Uterus (tissue), 3 donors: ENCODE measurements at regions not wholly inside any gene's neighbourhood (a gene's known extent, or its start where the extent isn't known, plus 50 kb on each side); places are given as distances from the start of the nearest gene placed in this dataset.
"Not testable (repeated sequence)": the region's sequence is repeated elsewhere in the genome, so short reads cannot be mapped to it uniquely, and the experiment has no call there.

ENCODE experiments used
- DNase-seq, 2 donors: peaks; one replicate each; pipeline ENCODE4 v3.0.0-alpha.2; 2019 to 2020
- H3K27ac ChIP-seq, 2 donors: fragments of 200-600 bp; sonication (generic); 1 replicate in 1 of 2; 2 replicates in 1 of 2; pipeline ENCODE4 v1.5.1; 2016 to 2018
- H3K27me3 ChIP-seq, 2 donors: fragments of 200-600 bp; sonication (generic); one replicate each; pipeline ENCODE4 v1.5.1; 2018 to 2019; ENCODE audit warnings: control low read depth in 1 of 2
- H3K36me3 ChIP-seq, 2 donors: fragments of 200-600 bp; sonication (generic); one replicate each; pipeline ENCODE4 v1.5.1; 2019; ENCODE audit warnings: control low read depth in 1 of 2
- H3K4me1 ChIP-seq, 2 donors: fragments of 200-600 bp; sonication (generic); one replicate each; pipeline ENCODE4 v1.5.1; 2018 to 2019; ENCODE audit warnings: control low read depth in 1 of 2
- H3K4me3 ChIP-seq, 2 donors: fragments of 200-600 bp; sonication (generic); 1 replicate in 1 of 2; 2 replicates in 1 of 2; pipeline ENCODE4 v1.5.1; 2018 to 2019; ENCODE audit warnings: mild to moderate bottlenecking in 1 of 2
- H3K9me3 ChIP-seq, 2 donors: fragments of 200-600 bp; sonication (generic); one replicate each; pipeline ENCODE4 v1.5.1; 2019; ENCODE audit warnings: control low read depth in 1 of 2
- CTCF ChIP-seq, 4 experiments: fragments of 200-600 bp in 2 of 4; fragments of 450-650 bp in 2 of 4; sonication (generic) in 2 of 4; IDR thresholded peaks; one replicate each; pipeline ENCODE4 v1.5.1; 2016 to 2019; ENCODE audit warnings: antibody characterized with exemption in 4 of 4, mild to moderate bottlenecking in 2 of 4, moderate library complexity in 1 of 4
- POLR2A ChIP-seq, 2 donors: fragments of 450-650 bp; IDR thresholded peaks; one replicate each; pipeline ENCODE4 v1.6.1; 2016; ENCODE audit warnings: antibody characterized with exemption in 2 of 2, mild to moderate bottlenecking in 1 of 2, moderate library complexity in 1 of 2
- intact Hi-C: fragments of 100-400 bp; cut with DNase I; formaldehyde crosslinking; loops from one replicate; pipeline ENCODE4 v1.15.1; 2023; ENCODE audit warnings: low total_unique reads
- donor health status: DM: yes; HTN: yes; CAD: no.

DNA sequence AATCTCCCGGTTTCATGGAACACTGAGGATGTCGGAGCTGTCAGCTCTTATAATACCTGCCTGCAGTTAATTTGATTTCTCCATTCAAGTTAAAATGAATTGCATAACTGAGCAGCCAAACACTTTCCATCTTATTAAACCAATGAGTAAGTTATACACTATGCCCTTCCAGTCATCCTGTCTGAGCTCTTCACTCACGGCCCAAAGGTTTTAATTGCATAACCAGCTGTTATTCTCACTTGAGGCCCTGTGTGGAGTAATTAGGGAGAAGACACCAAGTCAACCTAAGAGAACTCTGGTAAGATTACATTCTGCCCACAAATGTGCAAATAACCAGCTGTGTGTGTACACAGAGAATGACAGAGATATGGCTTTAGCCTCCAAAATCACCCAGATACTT lies 303.5 kb downstream of the TBC1D4 start:
- no peak for DNase-seq
- intact Hi-C loops, result no loop called here
- H3K4me1 ChIP-seq, result no peaks in the 10 kb centered on the region
- no peak overlapping the region for H3K4me3 ChIP-seq
- no peak overlapping the region for H3K27ac ChIP-seq
- no peaks in the 10 kb centered on the region for H3K27me3 ChIP-seq
- TF ChIP-seq POLR2A (IDR thresholded peaks at IDR 0.05) (no peak), CTCF (IDR thresholded peaks at IDR 0.05) (no peak)
- no peaks in the 10 kb centered on the region for H3K9me3 ChIP-seq
- H3K36me3 ChIP-seq, result no peaks in the 10 kb centered on the region

GRCh38 chr13:75175575-75175974 lies 306.4 kb downstream of the TBC1D4 start:
- DNase-seq, result no peak

DNA sequence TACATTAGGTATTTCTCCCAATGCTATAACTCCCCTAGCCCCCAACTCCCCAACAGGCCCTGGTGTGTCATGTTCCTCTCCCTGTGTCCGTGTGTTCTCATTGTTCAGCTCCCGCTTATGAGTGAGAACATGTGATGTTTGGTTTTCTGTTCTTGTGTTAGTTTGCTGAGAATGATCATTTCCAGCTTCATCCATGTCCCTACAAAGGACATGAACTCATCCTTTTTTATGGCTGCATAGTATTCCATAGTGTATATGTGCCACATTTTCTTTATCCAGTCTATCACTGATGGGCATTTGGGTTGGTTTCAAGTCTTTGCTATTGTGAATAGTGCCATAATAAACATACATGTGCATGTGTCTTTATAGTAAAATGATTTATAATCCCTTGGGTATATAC lies 306.9 kb downstream of the TBC1D4 start:
- H3K27me3 ChIP-seq, H3K9me3 ChIP-seq, H3K4me1 ChIP-seq, H3K4me3 ChIP-seq, intact Hi-C loops, H3K27ac ChIP-seq, DNase-seq, H3K36me3 ChIP-seq: not testable (repeated sequence)

More at GRCh38 chr13:75175575-75175974, 306.4 kb downstream of the TBC1D4 start:
- intact Hi-C loops, result no loop called here
- TF ChIP-seq POLR2A (IDR thresholded peaks at IDR 0.05) (no peak), CTCF (IDR thresholded peaks at IDR 0.05) (no peak)
- Histone ChIP-seq H3K9me3 (no peaks in the 10 kb centered on the region), H3K36me3 (no peaks in the 10 kb centered on the region), H3K27ac (no peak overlapping the region), H3K4me3 (no peak overlapping the region), H3K4me1 (no peaks in the 10 kb centered on the region), H3K27me3 (no peaks in the 10 kb centered on the region)

DNA sequence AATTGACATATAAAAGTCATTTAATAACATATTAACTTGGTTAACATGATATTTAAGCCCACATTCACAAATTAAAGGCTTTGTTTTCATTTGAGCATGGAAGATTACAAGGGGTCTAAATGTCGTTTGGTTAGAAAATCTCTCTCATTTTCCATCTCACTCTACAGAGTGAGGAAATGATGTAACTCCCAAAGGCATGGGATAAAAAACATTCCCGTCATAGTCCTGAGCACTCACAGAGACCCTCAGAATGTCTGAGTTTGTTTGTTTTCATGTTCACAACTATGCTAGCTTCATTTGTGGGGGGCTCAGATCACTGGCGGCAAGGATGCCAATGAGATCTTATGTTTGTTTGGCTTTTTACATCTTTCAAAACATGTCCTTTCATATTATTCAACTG lies 307.5 kb downstream of the TBC1D4 start:
- DNase-seq, result no peak
- Histone ChIP-seq H3K4me1 (no peaks in the 10 kb centered on the region), H3K36me3 (no peaks in the 10 kb centered on the region), H3K27ac (no peak overlapping the region), H3K27me3 (no peaks in the 10 kb centered on the region), H3K4me3 (no peak overlapping the region), H3K9me3 (no peaks in the 10 kb centered on the region)
- intact Hi-C loops, result no loop called here
- TF ChIP-seq POLR2A (IDR thresholded peaks at IDR 0.05) (no peak), CTCF (IDR thresholded peaks at IDR 0.05) (no peak)

DNA sequence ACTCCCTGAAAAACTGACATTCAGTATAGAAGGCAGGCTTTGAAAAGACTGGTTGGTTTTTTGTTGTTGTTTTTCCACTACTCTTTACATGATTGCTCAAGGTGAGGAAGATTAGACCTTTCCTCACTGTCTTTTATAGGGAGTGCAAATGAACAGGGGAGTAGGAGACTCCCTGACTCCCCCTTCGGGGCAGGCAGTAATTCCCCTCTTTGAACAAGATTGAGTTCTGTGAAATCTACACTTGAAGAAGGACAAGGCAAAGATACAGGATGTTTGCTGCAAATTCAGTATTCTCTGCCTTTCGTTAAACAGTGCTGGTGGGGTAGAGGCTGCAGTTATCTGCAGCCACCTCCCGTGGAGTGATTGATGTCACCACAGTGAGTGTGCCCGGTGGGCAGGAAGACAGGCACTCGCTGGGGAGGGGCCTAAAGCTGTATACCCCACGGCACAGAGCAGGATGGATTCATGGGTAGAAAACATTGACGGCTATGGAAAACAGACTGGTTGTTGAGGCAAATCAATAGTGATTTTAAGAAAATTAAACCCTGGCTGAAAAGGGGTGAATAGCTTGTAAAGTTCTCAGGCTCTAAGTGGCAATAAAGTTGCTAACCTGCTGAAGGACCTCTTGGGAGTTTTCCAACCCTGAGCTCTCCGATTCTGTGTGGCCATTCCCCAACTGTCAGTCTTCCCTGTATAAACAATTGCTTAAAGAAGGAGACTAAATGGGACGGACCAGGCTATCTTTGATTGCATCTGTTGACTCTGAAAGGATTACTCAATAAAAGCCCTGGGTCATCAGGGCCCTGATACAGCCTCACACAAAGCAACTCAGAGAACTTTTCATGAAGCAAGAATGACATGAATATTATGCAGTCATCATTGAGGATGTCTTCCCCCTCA lies 308.3 kb downstream of the TBC1D4 start:
- no peaks in the 10 kb centered on the region for H3K27me3 ChIP-seq
- H3K4me1 ChIP-seq, result no peaks in the 10 kb centered on the region
- H3K27ac ChIP-seq, result no peak overlapping the region
- TF ChIP-seq CTCF (IDR thresholded peaks at IDR 0.05) (no peak), POLR2A (IDR thresholded peaks at IDR 0.05) (no peak)
- no peak overlapping the region for H3K4me3 ChIP-seq
- intact Hi-C loops, result no loop called here
- no peaks in the 10 kb centered on the region for H3K9me3 ChIP-seq
- H3K36me3 ChIP-seq, result no peaks in the 10 kb centered on the region
- DNase-seq, result no peak
